ENCODE measurements at regions not wholly inside any gene's neighbourhood (a gene's known extent, or its start where the extent isn't known, plus 50 kb on each side); places are given as distances from the start of the nearest gene placed in this dataset.

DNA sequence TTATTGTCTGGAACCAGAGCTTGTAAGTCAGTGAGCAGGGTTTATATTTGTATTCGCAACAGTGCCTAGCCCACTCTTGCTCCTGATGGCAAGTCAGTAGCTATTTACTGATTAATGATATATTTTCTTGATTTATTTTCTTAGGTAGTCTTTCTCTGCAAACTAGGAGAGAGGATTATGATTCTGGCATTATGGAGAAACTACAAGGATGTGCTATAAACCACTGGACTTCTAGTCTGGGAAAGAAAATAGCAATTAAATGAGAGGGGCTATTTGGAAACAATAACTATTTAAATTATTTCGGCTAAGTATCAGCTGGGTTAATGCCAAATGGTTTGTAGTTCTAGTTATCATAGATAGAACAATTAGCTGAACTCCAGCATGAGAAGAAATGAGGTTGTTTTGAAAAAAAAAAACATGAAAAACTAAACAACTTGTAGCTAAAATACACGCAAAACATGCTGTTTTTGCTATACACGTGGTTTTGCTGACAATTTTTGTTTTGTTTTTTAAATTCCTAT, 304.9 kb upstream of the TCF21 start:
- no peaks in the 10 kb centered on the region for H3K36me3 ChIP-seq (ENCODE audit: insufficient read depth, low read length)
- DNase-seq (no peak), ATAC-seq (ENCODE audit: poor library complexity) (no peak)
- no peak overlapping the region for H3K4me3 ChIP-seq (ENCODE audit: low read length)
- H3K4me1 ChIP-seq (ENCODE audit: insufficient read depth, low read length), result no peaks in the 10 kb centered on the region
- Mint-ChIP-seq H3K4me3 (no peak overlapping the region), H3K4me1 (ENCODE audit: low read depth) (no peaks in the 10 kb centered on the region), H3K27ac (no peak overlapping the region), H3K27me3 (peaks cover 8% of the 10 kb centered on the region), H3K36me3 (ENCODE audit: low read depth) (no peaks in the 10 kb centered on the region), H3K9me3 (no peaks in the 10 kb centered on the region)
- POLR2A ChIA-PET, result no interaction called here
- no peak for TF ChIP-seq CTCF (IDR thresholded peaks at IDR 0.05)
- CTCF ChIA-PET, result no interaction called here
- intact Hi-C loops (cut with DNase I, micrococcal nuclease), result no loop called here
- no peak overlapping the region for H3K27ac ChIP-seq (ENCODE audit: low read depth in 1 of 2, low read length in 2 of 2)
- H3K27me3 ChIP-seq (ENCODE audit: control insufficient read depth in 1 of 2, insufficient read depth in 2 of 2, low read length in 2 of 2), result no peaks in the 10 kb centered on the region
- no peaks in the 10 kb centered on the region for H3K9me3 ChIP-seq (ENCODE audit: control insufficient read depth in 1 of 2, insufficient read depth in 1 of 2, low read length in 2 of 2)

DNA sequence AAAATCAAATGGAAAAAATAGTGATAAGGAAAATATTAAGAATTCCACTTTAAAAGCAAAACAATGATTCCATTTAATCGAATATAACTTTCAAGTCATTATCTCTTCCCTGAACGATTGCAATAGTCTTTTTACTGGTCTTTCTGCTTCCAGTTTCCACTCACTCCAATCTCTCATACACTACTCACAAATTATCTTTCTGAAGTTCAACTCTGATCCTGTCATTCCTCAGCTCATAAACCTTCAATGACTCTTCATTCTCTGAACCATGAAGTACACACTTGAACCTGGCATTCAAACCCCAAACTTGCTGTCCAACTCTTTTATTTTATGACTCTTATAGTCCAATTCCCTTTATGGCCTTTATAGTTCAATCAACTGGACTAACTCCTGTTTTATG, 304.1 kb upstream of the TCF21 start:
- TF ChIP-seq CTCF (IDR thresholded peaks at IDR 0.05), result no peak
- Mint-ChIP-seq H3K36me3 (ENCODE audit: low read depth) (no peaks in the 10 kb centered on the region), H3K9me3 (no peaks in the 10 kb centered on the region), H3K4me1 (ENCODE audit: low read depth) (no peaks in the 10 kb centered on the region), H3K4me3 (no peak overlapping the region), H3K27me3 (peaks cover under 1% of the 10 kb centered on the region), H3K27ac (no peak overlapping the region)
- no peak for ATAC-seq (ENCODE audit: poor library complexity)
- no peak for DNase-seq
- Histone ChIP-seq H3K27me3 (ENCODE audit: control insufficient read depth in 1 of 2, insufficient read depth in 2 of 2, low read length in 2 of 2) (no peaks in the 10 kb centered on the region), H3K27ac (ENCODE audit: low read depth in 1 of 2, low read length in 2 of 2) (no peak overlapping the region), H3K36me3 (ENCODE audit: insufficient read depth, low read length) (no peaks in the 10 kb centered on the region), H3K4me3 (ENCODE audit: low read length) (no peak overlapping the region), H3K4me1 (ENCODE audit: insufficient read depth, low read length) (no peaks in the 10 kb centered on the region), H3K9me3 (ENCODE audit: control insufficient read depth in 1 of 2, insufficient read depth in 1 of 2, low read length in 2 of 2) (no peaks in the 10 kb centered on the region)
- intact Hi-C loops (cut with DNase I, micrococcal nuclease), result no loop called here
- ChIA-PET CTCF (no interaction called here), POLR2A (no interaction called here)

- Mint-ChIP-seq H3K9me3 (no peaks in the 10 kb centered on the region), H3K27ac (no peak overlapping the region), H3K4me1 (ENCODE audit: low read depth) (no peaks in the 10 kb centered on the region), H3K27me3 (no peaks in the 10 kb centered on the region), H3K4me3 (no peak overlapping the region), H3K36me3 (ENCODE audit: low read depth) (no peaks in the 10 kb centered on the region)
- TF ChIP-seq CTCF (IDR thresholded peaks at IDR 0.05), result no peak
- Histone ChIP-seq H3K36me3 (ENCODE audit: insufficient read depth, low read length) (no peaks in the 10 kb centered on the region), H3K27ac (ENCODE audit: low read depth in 1 of 2, low read length in 2 of 2) (no peak overlapping the region), H3K4me3 (ENCODE audit: low read length) (no peak overlapping the region), H3K27me3 (ENCODE audit: control insufficient read depth in 1 of 2, insufficient read depth in 2 of 2, low read length in 2 of 2) (no peaks in the 10 kb centered on the region), H3K4me1 (ENCODE audit: insufficient read depth, low read length) (no peaks in the 10 kb centered on the region), H3K9me3 (ENCODE audit: control insufficient read depth in 1 of 2, insufficient read depth in 1 of 2, low read length in 2 of 2) (no peaks in the 10 kb centered on the region)
- ChIA-PET CTCF (interaction anchor here (0.5 kb wide), 1 partner anchor 192 kb away, joined by 3 read pairs; no protein-coding TSS in a partner anchor), POLR2A (no interaction called here)
- no peak for DNase-seq
- no peak for ATAC-seq (ENCODE audit: poor library complexity)
- intact Hi-C loops (cut with DNase I, micrococcal nuclease), result no loop called here
Observed at GRCh38 chr6:133585978-133586377, 302.9 kb upstream of the TCF21 start.
